IPS-18c (cell line): ENCODE measurements at regions not wholly inside any gene's neighbourhood (a gene's known extent, or its start where the extent isn't known, plus 50 kb on each side); places are given as distances from the start of the nearest gene placed in this dataset.
"Not testable (repeated sequence)": the region's sequence is repeated elsewhere in the genome, so short reads cannot be mapped to it uniquely, and the experiment has no call there.

Experiments
- H3K4me3 ChIP-seq: 2 replicates; pipeline ENCODE4 v1.7.0; 2013; ENCODE audit warnings: low read depth, mild to moderate bottlenecking, low read length, moderate library complexity; ENCODE audit not compliant: insufficient read depth
- H3K9me3 ChIP-seq: one replicate; pipeline ENCODE4 v1.6.1; 2013; ENCODE audit warnings: mild to moderate bottlenecking, low read length, moderate library complexity; ENCODE audit not compliant: control insufficient read depth, insufficient read depth

- Histone ChIP-seq H3K9me3 (no peaks in the 10 kb centered on the region), H3K4me3 (no peak overlapping the region)
Measured at GRCh38 chr5:106649031-106649430, 1021.7 kb downstream of the EFNA5 start.

GRCh38 chr5:106648401-106648800 lies 1022.3 kb downstream of the EFNA5 start:
- Histone ChIP-seq H3K4me3 (no peak overlapping the region), H3K9me3 (no peaks in the 10 kb centered on the region)

DNA sequence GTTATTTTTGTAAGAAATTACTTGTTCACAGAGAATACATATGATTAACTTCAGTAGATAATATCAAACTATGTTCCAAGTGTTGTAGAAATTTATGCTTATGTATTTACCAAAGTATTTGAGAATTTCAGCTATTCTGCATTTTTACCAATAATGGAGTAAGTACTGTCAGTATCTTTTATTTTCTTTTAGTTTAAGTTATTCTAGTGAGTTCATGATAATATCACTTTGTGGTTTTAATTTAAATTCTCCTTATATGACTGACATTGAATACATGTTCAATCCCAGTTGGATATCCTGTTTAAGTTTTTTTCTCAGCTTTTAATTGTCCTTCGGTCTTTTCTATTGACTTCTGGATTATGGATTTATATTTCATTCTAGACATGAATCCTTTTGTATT lies 1024.6 kb downstream of the EFNA5 start:
- no peak overlapping the region for H3K4me3 ChIP-seq

DNA sequence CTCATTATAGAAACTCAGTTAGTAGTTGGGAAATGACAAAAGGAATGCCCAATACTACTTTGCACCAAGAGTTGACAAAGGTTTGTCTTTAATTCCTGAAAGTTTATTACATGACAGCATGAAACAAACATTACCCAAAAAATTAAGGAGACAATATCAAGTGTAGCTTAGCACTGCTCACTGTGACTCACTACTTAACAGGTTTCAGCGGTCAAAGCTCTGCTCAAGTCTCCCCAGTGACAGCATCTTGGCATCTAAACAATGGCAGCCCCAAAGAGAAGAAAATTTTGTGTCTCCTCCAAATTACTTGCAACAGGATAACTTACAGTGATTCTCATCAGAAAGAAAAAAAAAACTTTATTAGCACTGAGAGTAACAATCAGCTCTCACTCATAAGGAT lies 1030.2 kb downstream of the EFNA5 start:
- no peak overlapping the region for H3K4me3 ChIP-seq
- H3K9me3 ChIP-seq, result no peaks in the 10 kb centered on the region

More for the DNA sequence above, 1024.6 kb downstream of the EFNA5 start:
- H3K9me3 ChIP-seq, result no peaks in the 10 kb centered on the region

DNA sequence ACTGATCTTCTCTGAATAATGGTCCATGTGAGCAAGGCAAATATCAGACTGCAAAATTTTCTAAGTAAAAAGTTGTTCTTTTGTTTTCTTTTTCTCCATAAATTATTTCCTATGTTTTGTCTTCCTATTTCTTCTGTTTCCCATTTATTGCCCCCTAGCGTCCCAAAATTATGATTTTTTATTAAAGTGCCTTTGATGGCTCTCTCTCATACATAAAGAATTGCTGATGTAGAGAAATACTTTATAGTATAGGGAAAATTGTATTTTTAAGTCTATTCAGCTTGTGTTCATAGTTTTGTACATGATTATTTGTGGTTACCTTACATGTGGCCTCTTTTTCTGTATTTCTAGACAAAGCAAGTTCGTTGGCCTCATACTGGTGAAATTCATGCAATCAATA lies 1031.2 kb downstream of the EFNA5 start:
- no peaks in the 10 kb centered on the region for H3K9me3 ChIP-seq
- H3K4me3 ChIP-seq, result no peak overlapping the region

DNA sequence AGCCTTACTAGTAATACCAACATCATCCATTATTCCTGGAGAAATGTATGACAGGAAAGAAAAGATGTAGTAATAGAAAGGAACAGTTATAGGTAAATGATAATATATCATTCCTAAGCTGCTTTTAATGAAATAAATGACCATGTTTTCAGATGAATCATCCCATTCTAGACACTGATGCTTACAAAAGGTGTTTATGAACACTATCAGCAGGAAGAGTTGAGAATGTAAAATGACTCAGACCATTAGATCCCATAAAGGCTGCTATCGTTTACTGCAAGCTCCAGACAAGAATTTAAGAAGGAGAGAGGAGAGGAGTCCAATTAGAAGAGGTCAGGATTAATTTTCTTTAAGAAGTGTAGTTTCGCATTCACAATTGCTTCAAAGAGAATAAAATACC lies 1033.5 kb downstream of the EFNA5 start:
- H3K4me3 ChIP-seq, result no peak overlapping the region
- H3K9me3 ChIP-seq, result no peaks in the 10 kb centered on the region

DNA sequence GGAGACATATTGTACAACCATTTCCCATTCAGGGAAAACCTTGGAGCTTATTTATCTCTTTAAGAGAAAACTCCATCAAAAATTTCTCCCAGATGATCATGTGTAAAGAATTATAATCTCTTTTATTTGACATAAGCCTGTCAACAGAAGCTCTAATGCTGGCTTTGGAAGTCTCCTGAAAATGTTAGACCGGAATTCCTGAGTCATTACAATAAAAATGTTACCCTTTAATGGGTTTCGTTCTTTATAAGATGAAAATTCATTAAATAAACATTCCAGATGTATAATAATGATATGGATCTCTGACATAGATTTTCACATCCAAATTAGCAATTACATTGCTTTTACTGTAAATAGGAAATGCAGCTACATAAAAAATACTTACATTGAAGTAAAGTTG lies 1036.4 kb downstream of the EFNA5 start:
- no peak overlapping the region for H3K4me3 ChIP-seq

GRCh38 chr5:106633825-106634224 lies 1036.9 kb downstream of the EFNA5 start:
- Histone ChIP-seq H3K4me3 (no peak overlapping the region), H3K9me3 (no peaks in the 10 kb centered on the region)

More for the DNA sequence above, 1036.4 kb downstream of the EFNA5 start:
- no peaks in the 10 kb centered on the region for H3K9me3 ChIP-seq

DNA sequence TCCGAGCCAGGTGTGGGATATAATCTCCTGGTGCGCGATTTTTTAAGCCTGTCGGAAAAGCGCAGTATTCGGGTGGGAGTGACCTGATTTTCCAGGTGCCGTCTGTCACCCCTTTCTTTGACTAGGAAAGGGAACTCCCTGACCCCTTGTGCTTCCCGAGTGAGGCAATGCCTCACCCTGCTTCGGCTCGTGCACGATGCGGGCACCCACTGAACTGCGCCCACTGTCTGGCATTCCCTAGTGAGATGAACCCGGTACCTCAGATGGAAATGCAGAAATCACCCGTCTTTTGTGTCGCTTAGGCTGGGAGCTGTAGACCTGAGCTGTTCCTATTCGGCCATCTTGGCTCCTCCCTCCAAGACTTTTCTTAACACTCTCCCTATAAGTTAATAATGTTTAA lies 1042.3 kb downstream of the EFNA5 start:
- not testable (repeated sequence) for H3K9me3 ChIP-seq, H3K4me3 ChIP-seq

DNA sequence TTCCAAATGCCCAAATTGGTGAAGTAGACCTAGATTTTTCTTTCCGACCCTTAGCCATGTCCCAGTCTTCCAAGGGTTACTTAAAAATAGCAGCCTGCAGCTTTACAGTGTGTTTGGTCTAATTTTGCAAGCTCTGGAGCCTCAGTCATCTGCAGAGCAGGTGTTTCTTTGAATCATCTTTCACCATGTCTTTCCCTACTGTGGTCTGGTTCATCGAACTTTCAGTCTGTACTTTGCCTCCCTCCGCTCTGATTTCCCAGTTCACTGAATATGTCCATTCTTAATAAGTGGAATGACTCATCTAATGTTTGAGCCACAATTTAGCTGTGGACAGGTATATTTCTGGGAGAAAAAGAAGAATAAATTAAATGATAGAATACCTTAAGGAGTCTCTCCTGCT lies 1060.7 kb downstream of the EFNA5 start:
- Histone ChIP-seq H3K4me3 (no peak overlapping the region), H3K9me3 (no peaks in the 10 kb centered on the region)

DNA sequence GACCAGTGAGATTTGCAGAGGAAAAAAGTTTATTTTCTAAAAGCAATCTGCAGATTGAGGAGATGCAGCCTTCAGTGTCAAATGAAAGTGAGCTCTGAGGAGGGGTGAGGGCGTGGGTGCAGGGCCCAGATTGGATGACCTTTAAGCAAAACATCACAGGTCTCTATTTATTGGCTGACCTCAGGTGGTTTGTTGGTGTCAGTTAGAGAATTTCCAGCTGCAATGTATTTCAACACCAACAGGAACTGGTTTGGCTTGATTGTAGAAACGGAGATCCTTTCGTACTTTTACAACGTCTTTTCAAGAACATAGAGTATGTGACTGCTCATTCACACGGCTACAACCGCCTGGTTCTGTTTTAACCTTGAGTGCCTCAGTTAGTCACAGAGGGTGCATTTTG lies 1069.1 kb downstream of the EFNA5 start:
- H3K4me3 ChIP-seq, result no peak overlapping the region
- H3K9me3 ChIP-seq, result no peaks in the 10 kb centered on the region

DNA sequence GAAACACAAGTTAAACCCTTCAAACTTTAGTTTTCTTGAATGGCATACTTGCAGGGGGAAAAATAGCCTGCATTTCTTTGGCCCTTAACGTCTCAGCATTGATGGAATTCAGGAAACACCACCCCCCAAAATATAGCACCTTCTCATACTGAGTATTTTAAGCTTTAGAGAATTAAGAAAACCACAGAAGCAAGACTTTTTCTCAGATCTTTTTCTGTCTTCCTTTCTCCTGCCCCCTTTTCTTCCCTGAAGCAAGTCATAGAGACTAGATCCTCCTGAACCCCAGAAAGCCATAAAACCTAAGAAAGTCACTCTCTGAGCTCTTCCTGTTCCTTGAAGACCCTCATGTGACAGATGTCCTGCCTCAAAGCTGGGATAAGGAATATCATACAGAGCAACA lies 1069.9 kb downstream of the EFNA5 start:
- Histone ChIP-seq H3K9me3 (no peaks in the 10 kb centered on the region), H3K4me3 (no peak overlapping the region)

DNA sequence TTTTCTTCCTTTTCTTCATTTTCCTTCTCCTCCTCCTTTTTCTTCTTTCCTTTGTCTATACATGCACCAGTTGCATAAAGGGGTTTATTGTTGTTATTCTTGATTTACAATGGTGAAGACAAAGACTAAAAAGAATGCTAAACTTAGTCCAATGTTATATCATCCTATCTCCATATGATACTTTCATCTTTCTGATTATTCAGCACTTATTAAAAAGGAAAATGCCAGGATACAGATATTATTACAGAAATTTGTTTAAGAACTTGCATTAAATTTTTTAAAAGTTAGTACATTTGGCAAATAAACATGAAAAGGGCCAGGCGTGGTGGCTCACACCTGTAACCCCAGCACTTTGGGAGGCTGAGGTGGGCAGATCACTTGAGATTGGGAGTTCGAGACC lies 1074.9 kb downstream of the EFNA5 start:
- H3K9me3 ChIP-seq, result no peaks in the 10 kb centered on the region
- no peak overlapping the region for H3K4me3 ChIP-seq

GRCh38 chr5:106584268-106584667 lies 1086.5 kb downstream of the EFNA5 start:
- no peak overlapping the region for H3K4me3 ChIP-seq
- no peaks in the 10 kb centered on the region for H3K9me3 ChIP-seq

GRCh38 chr5:106578736-106579135 lies 1092.0 kb downstream of the EFNA5 start:
- Histone ChIP-seq H3K9me3 (no peaks in the 10 kb centered on the region), H3K4me3 (no peak overlapping the region)

GRCh38 chr5:106574820-106575219 lies 1095.9 kb downstream of the EFNA5 start:
- Histone ChIP-seq H3K4me3 (no peak overlapping the region), H3K9me3 (no peaks in the 10 kb centered on the region)

- no peak overlapping the region for H3K4me3 ChIP-seq
- H3K9me3 ChIP-seq, result no peaks in the 10 kb centered on the region
Measured at GRCh38 chr5:106566031-106566430, 1104.7 kb downstream of the EFNA5 start.

DNA sequence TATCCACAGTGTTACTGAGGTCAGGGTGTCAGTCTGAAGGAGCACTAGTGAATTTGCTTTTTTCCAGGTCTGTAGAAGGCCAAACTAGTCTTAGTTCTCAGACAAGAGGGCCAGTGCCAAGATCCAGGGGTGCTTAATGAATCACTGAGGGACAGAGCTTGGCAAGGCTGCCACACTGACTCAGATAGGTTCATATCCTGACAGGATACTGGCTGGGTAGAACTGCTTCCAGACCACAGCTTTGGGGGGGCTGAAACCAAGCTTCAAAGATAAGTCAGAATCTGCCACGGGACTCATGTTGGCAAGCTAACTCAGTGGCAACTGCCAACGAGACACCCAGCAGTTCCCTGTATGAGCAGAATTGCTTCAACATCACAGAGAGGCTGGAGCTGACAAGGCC lies 1125.4 kb downstream of the EFNA5 start:
- Histone ChIP-seq H3K9me3 (peaks cover 4% of the 10 kb centered on the region), H3K4me3 (no peak overlapping the region)

DNA sequence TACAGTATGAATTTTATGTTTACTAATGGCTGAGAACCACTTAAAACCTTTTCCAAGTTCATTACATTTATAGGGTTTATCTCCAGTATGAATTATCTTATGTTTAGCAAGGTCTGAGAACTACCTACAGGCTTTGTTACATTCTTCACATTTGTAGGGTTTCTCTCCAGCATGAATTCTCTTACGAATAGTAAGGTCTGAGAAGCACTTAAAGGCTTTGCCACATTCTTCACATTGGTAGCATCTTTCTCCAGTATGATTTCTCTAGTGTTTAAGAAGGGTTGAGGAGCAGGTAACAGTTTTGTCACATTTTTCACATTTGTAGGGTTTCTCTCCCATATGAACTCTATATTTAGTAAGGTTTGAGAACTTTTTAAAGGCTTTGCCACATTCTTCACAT lies 1127.4 kb downstream of the EFNA5 start:
- H3K9me3 ChIP-seq, result peaks cover 4% of the 10 kb centered on the region
- no peak overlapping the region for H3K4me3 ChIP-seq

DNA sequence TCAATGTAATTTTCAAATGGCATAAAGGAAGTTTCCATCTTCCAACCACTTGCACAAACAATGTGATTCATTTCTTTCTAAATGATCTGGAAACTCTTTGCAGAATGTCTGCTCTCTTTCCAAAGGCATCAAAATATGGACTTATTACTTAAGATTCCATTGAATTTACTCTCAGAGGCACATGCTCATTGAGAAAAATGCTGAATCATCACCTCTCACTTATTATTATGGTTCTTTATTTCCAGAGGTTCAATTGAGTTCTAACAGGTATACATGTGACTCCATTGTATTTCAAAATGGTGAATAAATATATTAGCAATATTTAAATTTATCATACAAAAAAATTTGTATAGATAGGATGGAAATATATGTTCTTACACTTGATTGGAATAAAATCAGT lies 1140.6 kb downstream of the EFNA5 start:
- Histone ChIP-seq H3K9me3 (no peaks in the 10 kb centered on the region), H3K4me3 (no peak overlapping the region)
